Upper lobe of left lung (tissue), 6 donors: ENCODE measurements at regions not wholly inside any gene's neighbourhood (a gene's known extent, or its start where the extent isn't known, plus 50 kb on each side); places are given as distances from the start of the nearest gene placed in this dataset.
A peak's percentile ranks its signal among the peaks of the same experiment; 100 is the strongest.

Experiments
- ATAC-seq, 2 donors: fragments of 200-7000 bp; cut with Tn5 transposase; one replicate each; pipeline ENCODE4 v1.9.1; 2022; ENCODE audit warnings: mild to moderate bottlenecking in 2 of 2, moderate library complexity in 2 of 2; ENCODE audit not compliant: low FRiP score in 2 of 2
- DNase-seq, 2 donors: peaks; one replicate each; pipeline ENCODE4 v3.0.0-alpha.2; 2019 to 2020
- H3K27ac ChIP-seq, 4 donors: fragments of 200-600 bp; sonication (generic); one replicate each; pipeline ENCODE4 v1.5.1; 2016 to 2019
- H3K27me3 ChIP-seq, 4 donors: fragments of 200-600 bp; sonication (generic); one replicate each; pipeline ENCODE4 v1.5.1; 2017 to 2019
- H3K36me3 ChIP-seq, 4 donors: fragments of 200-600 bp; sonication (generic); one replicate each; pipeline ENCODE4 v1.5.1; 2016 to 2019
- H3K4me1 ChIP-seq, 4 donors: fragments of 200-600 bp; sonication (generic); one replicate each; pipeline ENCODE4 v1.5.1; 2018 to 2019
- H3K4me3 ChIP-seq, 4 donors: fragments of 200-600 bp; sonication (generic); one replicate each; pipeline ENCODE4 v1.5.1; 2017 to 2019; ENCODE audit warnings: mild to moderate bottlenecking in 2 of 4, moderate library complexity in 1 of 4
- H3K9me3 ChIP-seq, 4 donors: fragments of 200-600 bp; sonication (generic); one replicate each; pipeline ENCODE4 v1.5.1; 2018 to 2019
- EP300 ChIP-seq, 4 donors: sonication (generic); formaldehyde crosslinking; IDR thresholded peaks; one replicate each; pipeline ENCODE4 v1.5.1; 2017; ENCODE audit warnings: antibody characterized with exemption in 4 of 4, control low read depth in 2 of 4
- POLR2A ChIP-seq, 4 donors: fragments of 450-650 bp; IDR thresholded peaks; one replicate each; pipeline ENCODE4 v1.5.1; 2016 to 2017; ENCODE audit warnings: antibody characterized with exemption in 4 of 4, mild to moderate bottlenecking in 2 of 4
- POLR2AphosphoS5 ChIP-seq, 2 donors: sonication (generic); formaldehyde crosslinking; IDR thresholded peaks; one replicate each; pipeline ENCODE4 v1.5.1; 2017; ENCODE audit warnings: antibody characterized with exemption in 2 of 2
- WGBS, 2 donors: methylation state at CpG; one replicate each; pipeline ENCODE4 v1.1.5; 2017 to 2018; 5-methylcytosine and 5-hydroxymethylcytosine counted together
- TF ChIP-seq, protein P1 (sequence below), 6 experiments: fragments of 450-650 bp in 4 of 6; fragments of 200-600 bp in 2 of 6; sonication (generic) in 2 of 6; IDR thresholded peaks; one replicate each; pipeline ENCODE4 v1.5.1; 2016 to 2019; ENCODE audit warnings: antibody characterized with exemption in 6 of 6
- donor health status: DM: no; HTN: no; CAD: no; lungs with moderate emphysema.
- donor health status: DM: no; HTN: yes; CAD: no; lungs with severe emphysema.

DNA sequence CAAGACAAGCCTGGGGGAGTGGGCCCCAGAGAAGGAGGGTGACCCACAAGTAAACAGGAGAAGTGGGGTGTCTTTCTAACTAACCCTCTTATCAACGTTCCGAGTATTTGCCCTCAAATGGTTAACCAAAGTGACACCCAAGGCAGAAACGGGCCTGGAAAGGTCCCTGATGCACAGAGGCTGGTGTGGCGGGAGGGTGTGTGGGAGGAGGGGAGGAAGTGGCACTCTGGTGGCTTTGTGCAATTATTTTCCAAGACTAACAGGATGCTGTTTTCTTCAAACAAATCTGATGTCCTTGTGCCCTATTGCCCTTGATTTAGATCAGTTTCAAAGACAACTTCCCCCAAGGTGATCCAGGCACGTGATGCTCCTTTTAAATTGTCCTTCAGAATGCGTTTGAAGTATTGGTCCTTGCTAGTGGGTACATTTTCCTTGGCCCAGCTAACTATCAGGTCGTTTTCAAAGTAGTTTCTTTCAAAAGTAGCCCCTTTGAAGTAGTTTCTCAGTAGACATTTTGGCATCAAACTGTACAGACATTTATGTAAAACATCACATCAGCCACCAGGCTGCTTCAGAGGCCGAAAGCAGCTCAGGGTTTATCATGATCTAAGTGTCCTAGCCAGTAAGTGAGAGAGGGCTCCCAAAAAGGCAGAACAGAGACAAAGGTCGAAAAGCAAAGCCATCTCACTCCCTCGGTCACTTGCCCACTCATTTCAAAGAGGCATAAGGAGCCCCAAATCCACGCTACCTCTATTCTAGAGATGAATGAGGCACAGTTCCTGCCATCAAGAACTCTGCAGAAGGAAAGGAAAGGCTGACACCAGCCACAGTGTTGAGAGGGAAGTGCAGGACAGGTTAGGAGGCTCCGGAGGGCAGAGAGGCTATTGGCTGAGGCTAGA lies 371.1 kb upstream of the ID2 start:
- Histone ChIP-seq H3K36me3 (no peaks in the 10 kb centered on the region), H3K27ac (no peak overlapping the region), H3K4me1 (peaks cover 0 to 8% (median 4%) of the 10 kb centered on the region in 4 donors), H3K9me3 (no peaks in the 10 kb centered on the region), H3K4me3 (no peak overlapping the region), H3K27me3 (no peaks in the 10 kb centered on the region)
- WGBS, 2 donors: 52 to 60% methylated on average over 12 of the region's 12 CpGs
- peak in 1 of 2 donors; percentile 55 for ATAC-seq
- TF ChIP-seq EP300 (IDR thresholded peaks at IDR 0.05) (no peak), POLR2A (IDR thresholded peaks at IDR 0.05) (no peak), POLR2AphosphoS5 (IDR thresholded peaks at IDR 0.05) (no peak)
- TF ChIP-seq, protein P1, sequence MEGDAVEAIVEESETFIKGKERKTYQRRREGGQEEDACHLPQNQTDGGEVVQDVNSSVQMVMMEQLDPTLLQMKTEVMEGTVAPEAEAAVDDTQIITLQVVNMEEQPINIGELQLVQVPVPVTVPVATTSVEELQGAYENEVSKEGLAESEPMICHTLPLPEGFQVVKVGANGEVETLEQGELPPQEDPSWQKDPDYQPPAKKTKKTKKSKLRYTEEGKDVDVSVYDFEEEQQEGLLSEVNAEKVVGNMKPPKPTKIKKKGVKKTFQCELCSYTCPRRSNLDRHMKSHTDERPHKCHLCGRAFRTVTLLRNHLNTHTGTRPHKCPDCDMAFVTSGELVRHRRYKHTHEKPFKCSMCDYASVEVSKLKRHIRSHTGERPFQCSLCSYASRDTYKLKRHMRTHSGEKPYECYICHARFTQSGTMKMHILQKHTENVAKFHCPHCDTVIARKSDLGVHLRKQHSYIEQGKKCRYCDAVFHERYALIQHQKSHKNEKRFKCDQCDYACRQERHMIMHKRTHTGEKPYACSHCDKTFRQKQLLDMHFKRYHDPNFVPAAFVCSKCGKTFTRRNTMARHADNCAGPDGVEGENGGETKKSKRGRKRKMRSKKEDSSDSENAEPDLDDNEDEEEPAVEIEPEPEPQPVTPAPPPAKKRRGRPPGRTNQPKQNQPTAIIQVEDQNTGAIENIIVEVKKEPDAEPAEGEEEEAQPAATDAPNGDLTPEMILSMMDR (IDR thresholded peaks at IDR 0.05): no peak
- no peak for DNase-seq

DNA sequence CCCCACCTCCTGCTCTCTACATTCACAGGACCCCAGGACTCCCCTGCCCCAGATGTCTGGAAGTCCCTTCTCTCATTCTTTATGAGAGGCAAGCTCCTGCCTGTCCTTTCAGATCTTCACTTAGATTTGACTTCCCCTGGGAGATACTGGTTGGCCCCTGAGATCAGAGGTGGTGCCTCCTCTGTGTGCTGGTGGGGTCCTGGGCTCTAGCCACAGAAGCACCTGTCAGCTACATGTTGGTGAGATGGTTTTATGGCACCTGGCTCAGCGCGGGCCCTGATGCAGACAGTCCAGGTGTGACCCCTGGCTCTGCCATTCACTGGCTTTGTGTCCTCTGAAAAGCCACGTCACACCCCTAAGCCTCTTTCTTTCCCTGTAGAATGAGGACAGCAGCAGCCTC lies 369.6 kb upstream of the ID2 start:
- Histone ChIP-seq H3K36me3 (no peaks in the 10 kb centered on the region), H3K9me3 (no peaks in the 10 kb centered on the region), H3K4me3 (no peak overlapping the region), H3K27me3 (no peaks in the 10 kb centered on the region), H3K27ac (peak overlapping the region in 1 of 4 donors; percentile 11), H3K4me1 (peaks cover 0 to 8% (median 4%) of the 10 kb centered on the region in 4 donors)
- DNase-seq (no peak), ATAC-seq (no peak)
- TF ChIP-seq POLR2A (IDR thresholded peaks at IDR 0.05) (no peak), EP300 (IDR thresholded peaks at IDR 0.05) (no peak), POLR2AphosphoS5 (IDR thresholded peaks at IDR 0.05) (no peak)
- TF ChIP-seq, protein P1 (IDR thresholded peaks at IDR 0.05): no peak
- 89 to 95% methylated on average over 3 of the region's 3 CpGs for WGBS, 2 donors

DNA sequence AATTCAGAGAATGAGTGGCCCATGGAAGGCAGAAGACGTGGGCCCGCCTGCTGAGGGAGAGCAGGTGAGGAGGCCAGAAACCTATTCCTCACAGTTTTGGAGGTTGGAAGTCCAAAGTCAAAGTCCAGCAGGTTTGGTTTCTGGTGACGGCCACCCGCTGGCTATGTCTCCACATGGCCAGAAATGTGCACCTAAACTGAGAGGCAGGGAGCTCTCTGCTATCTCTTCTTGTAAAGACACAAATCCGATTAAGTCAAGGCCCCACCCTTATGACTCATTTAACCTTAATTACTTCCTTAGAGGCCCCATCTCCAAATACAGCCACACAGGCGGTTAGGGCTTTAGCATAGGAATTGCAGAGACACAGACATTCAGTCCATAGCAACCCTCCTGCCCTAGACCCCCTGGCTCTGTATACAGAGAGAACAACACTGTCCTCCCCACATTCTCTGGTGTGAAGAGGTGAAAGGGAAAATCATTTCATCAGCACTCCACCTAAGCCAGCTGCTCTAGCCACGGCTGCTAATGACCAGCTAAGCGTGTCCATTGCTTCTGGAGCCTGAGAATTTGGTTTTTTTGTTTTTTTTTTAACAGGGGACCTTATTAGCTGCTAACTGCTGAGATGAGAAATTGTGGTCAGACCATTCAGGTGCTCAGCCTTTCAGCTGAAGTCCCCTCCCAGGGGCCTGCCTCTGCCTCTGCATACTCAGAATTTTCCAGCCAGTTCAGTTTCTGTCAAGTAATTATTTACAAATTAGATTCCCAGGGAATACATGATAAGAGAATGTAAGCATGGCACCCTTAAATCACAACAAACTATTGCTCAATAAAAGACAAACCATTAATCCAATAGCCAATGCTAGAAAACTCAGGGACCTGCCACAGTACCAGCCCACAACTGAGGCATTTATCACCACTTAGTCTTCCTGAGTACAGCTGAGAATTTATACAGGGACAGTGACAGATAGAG lies 368.7 kb upstream of the ID2 start:
- H3K9me3 ChIP-seq: no peaks in the 10 kb centered on the region
- ATAC-seq: peak; percentile 15 to 45
- TF ChIP-seq, protein P1 (IDR thresholded peaks at IDR 0.05): no peak
- TF ChIP-seq POLR2A (IDR thresholded peaks at IDR 0.05) (no peak), POLR2AphosphoS5 (IDR thresholded peaks at IDR 0.05) (no peak), EP300 (IDR thresholded peaks at IDR 0.05) (no peak)
- H3K4me1 ChIP-seq: peaks cover 0 to 8% (median 4%) of the 10 kb centered on the region in 4 donors
- H3K27me3 ChIP-seq: no peaks in the 10 kb centered on the region
- H3K4me3 ChIP-seq: no peak overlapping the region
- H3K36me3 ChIP-seq: no peaks in the 10 kb centered on the region
- 82 to 83% methylated on average over 8 of the region's 8 CpGs for WGBS, 2 donors
- no peak for DNase-seq
- peak overlapping the region in 1 of 4 donors; percentile 11 for H3K27ac ChIP-seq

DNA sequence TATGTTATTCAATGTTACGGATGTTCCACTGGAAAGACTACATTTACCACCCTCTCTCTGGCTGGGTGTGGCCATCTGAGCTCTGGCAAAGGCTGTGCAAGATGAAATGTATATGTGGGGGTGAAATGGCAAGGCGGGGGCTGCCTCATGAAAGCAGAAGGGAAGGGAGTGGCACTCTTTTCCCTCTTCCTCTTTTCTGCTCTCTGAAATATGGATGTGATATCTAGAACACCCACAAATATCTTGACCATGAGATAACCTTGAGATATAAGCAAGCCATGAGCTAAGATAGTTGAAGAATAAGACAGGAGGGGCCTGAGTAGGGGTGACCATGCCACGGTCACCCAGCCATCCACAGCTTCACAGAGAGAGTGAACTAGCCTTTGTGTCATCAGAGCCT lies 367.8 kb upstream of the ID2 start:
- DNase-seq (peak in 1 of 2 donors; percentile 43), ATAC-seq (peak in 1 of 2 donors; percentile 57)
- TF ChIP-seq POLR2AphosphoS5 (IDR thresholded peaks at IDR 0.05) (no peak), EP300 (IDR thresholded peaks at IDR 0.05) (no peak), POLR2A (IDR thresholded peaks at IDR 0.05) (no peak)
- TF ChIP-seq, protein P1 (IDR thresholded peaks at IDR 0.05): no peak
- no peak overlapping the region for H3K27ac ChIP-seq
- no peaks in the 10 kb centered on the region for H3K27me3 ChIP-seq
- H3K4me1 ChIP-seq: peaks cover 0 to 8% (median 4%) of the 10 kb centered on the region in 4 donors
- whole genome bisulfite sequencing, 2 donors: 76 to 82% methylated on average over 3 of the region's 3 CpGs
- no peak overlapping the region for H3K4me3 ChIP-seq
- H3K9me3 ChIP-seq: no peaks in the 10 kb centered on the region
- no peaks in the 10 kb centered on the region for H3K36me3 ChIP-seq
